HG03095 (cell line): ENCODE measurements at regions not wholly inside any gene's neighbourhood (a gene's known extent, or its start where the extent isn't known, plus 50 kb on each side); places are given as distances from the start of the nearest gene placed in this dataset.

Experiments used
- ATAC-seq: cut with Tn5 transposase; IDR thresholded peaks from one replicate; pipeline ENCODE4 v1.9.1; 2021; ENCODE audit warnings: moderate library complexity; ENCODE audit not compliant: unreplicated experiment

DNA sequence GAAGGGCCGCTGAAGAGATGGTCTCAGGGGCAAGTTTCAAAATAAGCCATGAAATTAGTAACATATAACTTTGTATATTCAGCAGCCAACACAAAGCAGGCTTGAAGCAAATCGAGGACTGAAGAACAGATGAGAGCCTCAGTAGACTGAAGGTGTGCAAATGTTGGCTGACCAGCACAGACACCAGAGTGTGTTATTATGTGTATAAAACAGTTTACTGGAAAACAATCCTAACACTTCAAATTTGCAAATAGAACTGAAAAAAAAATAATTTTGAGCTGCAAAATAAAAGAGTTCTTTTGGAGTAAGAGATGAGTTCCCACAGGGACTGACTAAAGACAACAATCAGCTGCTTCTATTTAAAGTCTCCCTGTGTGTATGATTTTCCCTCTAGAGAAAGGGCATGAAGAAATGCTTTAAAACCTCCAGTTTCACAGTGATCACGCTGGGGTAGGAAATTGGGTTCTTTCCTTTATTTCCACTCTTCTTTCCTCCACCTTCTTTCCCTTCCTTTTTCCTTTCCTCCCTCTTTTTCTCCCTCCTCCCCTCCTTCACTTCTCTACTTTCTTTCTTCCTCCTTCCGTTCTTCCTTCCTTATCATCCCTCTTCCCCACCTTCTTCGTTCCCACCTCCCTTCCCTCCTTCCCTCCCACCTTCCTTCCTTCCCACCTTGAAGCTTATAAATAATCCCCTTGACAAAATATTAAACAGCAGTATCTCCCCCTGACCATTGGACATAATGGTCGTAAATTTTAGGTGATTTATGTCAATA, 383.9 kb upstream of the DCN start:
- no peak for ATAC-seq

DNA sequence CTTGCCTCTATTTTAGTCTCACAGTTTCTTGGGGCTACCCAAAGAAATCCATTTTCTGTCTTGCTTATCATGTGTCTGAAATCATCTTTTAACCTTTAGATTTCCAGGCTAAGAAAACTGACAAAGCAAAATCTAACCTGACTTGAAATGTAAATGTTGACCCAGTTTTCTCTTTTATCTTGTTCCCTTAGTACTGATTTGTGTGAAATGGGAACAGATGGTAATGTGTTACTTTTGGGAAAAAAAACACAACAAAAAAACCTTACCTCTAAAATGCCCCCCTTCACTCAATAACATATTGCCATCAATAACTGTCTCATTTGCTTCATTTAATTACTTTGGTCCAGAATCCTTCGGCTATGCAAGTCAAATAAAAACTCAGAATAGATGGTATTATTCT, 383.2 kb upstream of the DCN start:
- ATAC-seq, result no peak

DNA sequence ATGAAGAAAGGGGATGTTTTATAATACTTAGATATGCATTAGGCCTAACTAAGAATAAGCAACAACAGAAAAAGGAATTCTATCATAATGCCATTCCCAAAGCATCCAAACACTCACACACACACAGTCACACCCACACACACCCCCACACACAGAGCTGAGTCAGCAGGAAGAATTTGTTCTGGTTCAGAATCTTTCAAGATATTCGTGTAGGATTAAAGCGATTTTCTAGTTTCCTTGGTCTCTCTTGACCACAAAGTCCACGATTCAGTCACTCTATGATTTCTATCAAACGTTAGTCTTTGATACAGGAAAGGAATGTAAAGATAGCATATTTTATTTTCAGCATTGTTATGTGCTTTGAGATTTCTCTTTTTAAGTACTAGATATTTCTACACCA, 382.6 kb upstream of the DCN start:
- no peak for ATAC-seq

- no peak for ATAC-seq
Observed at GRCh38 chr12:91563011-91563765, 380.6 kb upstream of the DCN start.

DNA sequence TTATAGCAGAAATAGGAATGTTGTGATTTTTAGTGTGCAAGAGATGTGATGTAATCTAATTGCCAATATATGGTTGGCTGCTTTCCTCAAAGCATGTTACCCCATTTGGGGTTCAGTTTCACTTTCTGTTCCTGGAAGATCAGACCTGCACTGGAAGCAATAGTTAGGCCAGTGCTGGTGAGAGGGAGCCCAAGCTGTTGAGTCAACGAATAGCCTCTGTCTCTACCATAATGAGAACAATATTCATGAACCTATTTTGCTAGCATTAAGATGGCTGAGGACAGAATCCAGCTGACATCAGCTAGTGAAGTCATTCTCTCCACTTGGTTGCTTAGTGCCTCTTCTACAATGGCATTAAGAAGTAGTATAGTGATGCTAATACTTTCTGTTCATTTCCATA, 379.9 kb upstream of the DCN start:
- no peak for ATAC-seq

DNA sequence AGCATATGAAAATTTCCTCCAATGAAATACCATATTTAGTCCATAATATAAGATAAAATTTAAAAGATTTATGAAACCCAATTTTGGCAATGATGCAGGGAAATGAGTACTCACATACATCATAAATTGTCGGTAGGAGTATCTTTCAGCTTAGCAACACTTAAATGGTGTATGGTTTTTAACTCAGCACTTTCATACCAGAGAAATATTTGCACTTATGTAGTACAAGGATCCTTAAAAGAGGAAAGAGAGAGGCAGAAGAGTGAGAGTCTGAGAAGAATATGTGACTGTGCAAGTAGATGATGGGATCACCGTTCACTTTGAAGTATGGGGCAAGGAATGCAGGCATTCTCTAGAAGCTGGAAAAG, 379.3 kb upstream of the DCN start:
- no peak for ATAC-seq

DNA sequence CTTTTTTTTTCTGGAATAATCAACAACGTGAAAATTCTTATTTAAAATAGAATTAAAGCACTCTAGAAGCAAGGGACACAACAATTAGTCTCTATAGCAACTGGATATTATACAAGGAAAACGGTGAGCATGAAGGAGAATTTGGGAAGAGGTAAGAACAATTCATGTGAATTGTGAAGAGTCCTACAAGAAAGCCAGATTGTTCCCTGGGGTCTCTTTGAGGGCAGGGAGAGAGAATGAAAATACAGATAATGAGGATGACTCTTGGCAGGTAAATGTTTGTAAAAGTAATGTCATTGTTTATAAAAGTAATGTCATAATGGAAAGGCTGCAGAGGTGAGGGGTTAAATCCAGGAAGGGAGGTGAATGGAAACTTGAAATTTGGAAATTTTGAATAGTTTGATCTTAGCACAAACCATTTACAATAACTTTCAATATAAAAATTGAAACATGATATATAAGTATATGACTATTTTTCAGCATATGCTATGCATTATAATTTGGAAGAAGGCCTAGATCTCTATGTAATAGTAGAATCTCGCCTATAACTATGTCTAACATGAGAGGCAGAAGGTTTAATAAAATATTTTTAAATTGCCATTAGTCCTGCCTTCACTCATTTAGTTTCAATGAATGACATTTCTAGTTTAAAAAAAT, 378.8 kb upstream of the DCN start:
- no peak for ATAC-seq

DNA sequence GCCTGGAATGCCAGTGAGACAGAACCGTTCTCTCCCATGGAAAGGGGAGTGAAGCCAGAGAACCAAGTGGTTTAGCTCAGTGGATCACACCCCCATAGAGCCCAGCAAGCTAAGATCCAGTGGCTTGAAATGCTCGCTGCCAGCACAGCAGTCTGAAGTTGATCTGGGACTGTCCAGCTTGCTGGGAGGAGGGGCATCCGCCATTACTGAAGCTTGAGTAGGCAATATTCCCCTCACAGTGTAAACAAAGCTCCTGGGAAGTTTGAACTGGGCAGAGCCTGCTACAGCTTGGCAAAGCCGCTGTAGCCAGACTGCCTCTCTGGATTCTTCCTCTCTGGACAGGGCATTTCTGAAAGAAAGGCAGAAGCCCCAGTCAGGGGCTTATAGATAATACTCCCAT, 374.3 kb upstream of the DCN start:
- ATAC-seq, result no peak

- no peak for ATAC-seq
Observed at GRCh38 chr12:91555436-91556415, 373.1 kb upstream of the DCN start.

- ATAC-seq, result no peak
Observed at GRCh38 chr12:91551927-91552326, 369.3 kb upstream of the DCN start.

GRCh38 chr12:91551242-91551641, 368.6 kb upstream of the DCN start:
- no peak for ATAC-seq

- no peak for ATAC-seq
Observed at GRCh38 chr12:91542666-91543065, 360.0 kb upstream of the DCN start.

GRCh38 chr12:91542067-91542466, 359.4 kb upstream of the DCN start:
- no peak for ATAC-seq

DNA sequence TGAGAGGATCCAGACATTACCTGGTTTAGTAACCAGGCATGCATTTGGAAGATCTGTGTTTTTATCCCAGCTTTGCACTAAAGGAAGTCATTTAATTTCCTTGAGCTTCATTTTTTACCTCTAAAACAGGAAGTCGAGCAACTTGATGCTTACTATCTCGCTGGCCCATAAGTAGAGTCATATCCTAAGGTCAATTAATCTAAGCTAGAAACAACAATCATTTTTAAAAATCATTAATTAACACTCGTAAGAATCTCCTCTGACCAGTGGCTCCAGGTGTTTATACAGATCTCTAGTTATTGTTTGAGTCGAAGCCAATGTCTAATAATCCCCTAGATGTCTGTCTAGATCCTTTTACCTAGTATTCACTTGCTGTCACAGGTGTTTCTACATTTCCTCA, 355.8 kb upstream of the DCN start:
- no peak for ATAC-seq

GRCh38 chr12:91533366-91533765, 350.7 kb upstream of the DCN start:
- no peak for ATAC-seq

- no peak for ATAC-seq
Observed at GRCh38 chr12:91529829-91530228, 347.2 kb upstream of the DCN start.

DNA sequence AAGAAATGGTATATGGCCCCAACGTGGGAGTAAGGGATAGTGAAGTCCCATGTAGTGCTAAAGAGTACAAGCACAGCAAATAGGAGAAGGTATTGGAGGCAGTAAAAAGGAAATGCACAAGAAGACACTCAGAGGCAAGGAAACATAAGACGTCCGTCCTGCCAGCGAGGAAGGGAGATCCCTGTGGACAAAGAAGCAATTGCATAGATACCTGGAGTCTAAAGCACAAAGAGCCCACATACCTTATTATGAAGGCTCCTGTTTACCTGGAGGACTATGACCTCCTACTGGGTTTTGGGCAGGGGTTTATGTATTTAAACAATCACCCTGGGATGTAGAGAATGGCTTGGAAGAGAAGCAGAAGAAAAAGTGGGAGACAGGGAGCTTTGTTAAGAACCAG, 341.2 kb upstream of the DCN start:
- no peak for ATAC-seq

- ATAC-seq, result no peak
Observed at GRCh38 chr12:91516695-91517047, 334.1 kb upstream of the DCN start.

- no peak for ATAC-seq
Observed at GRCh38 chr12:91515944-91516694, 333.5 kb upstream of the DCN start.

DNA sequence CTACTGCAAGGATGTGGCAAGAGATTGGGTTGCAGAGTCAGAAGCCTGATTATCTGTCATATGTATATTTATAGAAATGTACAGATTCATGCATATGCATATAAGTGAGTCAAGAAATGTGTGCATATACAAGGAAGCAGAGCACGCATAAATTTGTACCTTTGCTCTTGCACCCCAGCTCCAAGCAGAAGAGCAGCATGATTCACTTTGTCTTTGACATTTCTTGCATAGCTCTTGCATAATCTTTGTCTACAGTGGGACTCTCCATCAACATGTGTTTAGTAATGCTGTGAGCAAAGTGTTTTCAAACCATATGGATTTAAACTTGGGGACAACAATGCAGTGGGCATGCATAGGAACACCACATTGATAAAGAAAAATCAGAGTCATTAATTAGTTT, 330.7 kb upstream of the DCN start:
- ATAC-seq, result no peak
